ENCODE measurements at regions not wholly inside any gene's neighbourhood (a gene's known extent, or its start where the extent isn't known, plus 50 kb on each side); places are given as distances from the start of the nearest gene placed in this dataset.

DNA sequence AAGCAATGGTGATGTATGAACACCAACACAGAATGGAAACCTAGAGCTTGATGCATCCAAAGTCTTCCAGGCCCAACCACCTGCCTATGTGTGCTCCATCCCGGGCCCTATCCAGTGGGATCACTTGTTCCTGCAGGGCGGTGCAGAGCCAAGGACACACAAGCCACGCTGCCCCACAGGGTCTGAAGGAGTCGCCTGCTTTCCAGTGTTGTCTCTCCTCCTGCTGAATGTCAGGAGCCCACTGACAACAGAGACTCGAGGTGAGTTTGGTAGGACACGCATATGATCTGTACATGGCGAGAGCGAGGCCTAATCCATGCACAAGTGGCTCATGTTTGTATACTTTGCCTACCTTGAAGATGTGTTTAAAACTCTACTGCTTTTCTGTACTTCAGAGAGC, 70.9 kb upstream of the FHL2 start:
- ATAC-seq (ENCODE audit: low read depth) (no peak), DNase-seq (no peak)
- no peak overlapping the region for H3K4me2 ChIP-seq (ENCODE audit: low read depth, low read length)
- H3K4me1 ChIP-seq (ENCODE audit: control insufficient read depth, insufficient read depth, low read length) = peaks cover 2% of the 10 kb centered on the region; the same call in 1 of the 2 replicates
- 97% methylated on average over 6 of the region's 8 CpGs; no CpG with 5 or more reads in 1 of the 2 experiments for WGBS, 2 experiments (ENCODE audit: extremely low coverage in 2 of 2, insufficient read length in 1 of 2)
- in situ Hi-C loops (cut with MboI; ENCODE audit: low sequenced_read_pairs) = no loop called here
- H3K27me3 ChIP-seq (ENCODE audit: control insufficient read depth, insufficient read depth, low read length) = peaks cover 43% of the 10 kb centered on the region
- POLR2A ChIA-PET (ENCODE audit: unreplicated experiment) = no interaction called here
- H3K79me1 ChIP-seq (ENCODE audit: low read depth in 1 of 2, low read length in 2 of 2) = no peaks in the 10 kb centered on the region
- H2BK120ac ChIP-seq (ENCODE audit: low read depth, low read length) = no peak overlapping the region
- dilution Hi-C loops (cut with HindIII; ENCODE audit: low sequenced_read_pairs, unreplicated experiment) = no loop called here
- H3K9ac ChIP-seq (ENCODE audit: low read depth, low read length) = no peak overlapping the region
- H2BK5ac ChIP-seq (ENCODE audit: low read depth, low read length, poor library complexity, severe bottlenecking) = no peak overlapping the region
- H3K27ac ChIP-seq (ENCODE audit: insufficient read depth, low read length) = no peak overlapping the region
- no peak overlapping the region for H4K5ac ChIP-seq (ENCODE audit: low read depth, low read length)
- no peak overlapping the region for H4K91ac ChIP-seq (ENCODE audit: insufficient read depth, low read depth, low read length)
- CTCF ChIA-PET = no interaction called here
- intact Hi-C loops (cut with micrococcal nuclease) = no loop called here
- no peak overlapping the region for H4K8ac ChIP-seq (ENCODE audit: low read depth in 2 of 2, low read length in 2 of 2)
- no TSS peak for BruUV-seq (replicated peaks)
- no peaks in the 10 kb centered on the region for H3K36me3 ChIP-seq (ENCODE audit: control insufficient read depth, insufficient read depth, low read length)
- no peak overlapping the region for H3K56ac ChIP-seq (ENCODE audit: extremely low read depth, insufficient read depth, low read length)
- H2AK9ac ChIP-seq (replicated peaks; ENCODE audit: low read depth, low read length, poor library complexity) = no peak overlapping the region
- H4K20me1 ChIP-seq (ENCODE audit: insufficient read depth, low read length) = no peaks in the 10 kb centered on the region
- no peak overlapping the region for H2BK20ac ChIP-seq (ENCODE audit: low read depth, low read length)
- H3K4ac ChIP-seq (ENCODE audit: low read depth, low read length) = no peak overlapping the region
- H2BK15ac ChIP-seq (ENCODE audit: low read depth, low read length) = no peak overlapping the region
- H3K14ac ChIP-seq (replicated peaks; ENCODE audit: low read depth, low read length) = no peak overlapping the region
- no peaks in the 10 kb centered on the region for H3K9me3 ChIP-seq (ENCODE audit: control insufficient read depth, insufficient read depth, low read length)
- H3K18ac ChIP-seq (ENCODE audit: low read depth, low read length) = no peak overlapping the region
- no peak overlapping the region for H2AFZ ChIP-seq (replicated peaks; ENCODE audit: low read length, poor library complexity)
- H2AK5ac ChIP-seq (ENCODE audit: low read depth, low read length) = no peak overlapping the region
- no peaks in the 10 kb centered on the region; the same call in 1 of the 2 replicates for H3K9me1 ChIP-seq (ENCODE audit: insufficient read depth, low read length)
- H3K23ac ChIP-seq (ENCODE audit: low read depth, low read length) = no peak overlapping the region
- TF ChIP-seq MAZ (IDR thresholded peaks at IDR 0.05; ENCODE audit: borderline replicate concordance, low read depth, low read length) (no peak), RCOR1 (IDR thresholded peaks at IDR 0.05; ENCODE audit: insufficient replicate concordance, low read length) (no peak), RFX5 (IDR thresholded peaks at IDR 0.05; ENCODE audit: low read depth, low read length) (no peak), BHLHE40 (IDR thresholded peaks at IDR 0.05; ENCODE audit: low read depth, low read length) (no peak), SMC3 (IDR thresholded peaks at IDR 0.05; ENCODE audit: low read depth, low read length) (no peak), CHD1 (IDR thresholded peaks at IDR 0.05; ENCODE audit: low read depth, low read length) (no peak), RAD21 (IDR thresholded peaks at IDR 0.05; ENCODE audit: low read length) (no peak), NFE2L2 (IDR thresholded peaks at IDR 0.05; ENCODE audit: low read depth, low read length) (no peak), MXI1 (IDR thresholded peaks at IDR 0.05; ENCODE audit: borderline replicate concordance, low read depth, low read length) (no peak)
- TF ChIP-seq, protein P1, sequence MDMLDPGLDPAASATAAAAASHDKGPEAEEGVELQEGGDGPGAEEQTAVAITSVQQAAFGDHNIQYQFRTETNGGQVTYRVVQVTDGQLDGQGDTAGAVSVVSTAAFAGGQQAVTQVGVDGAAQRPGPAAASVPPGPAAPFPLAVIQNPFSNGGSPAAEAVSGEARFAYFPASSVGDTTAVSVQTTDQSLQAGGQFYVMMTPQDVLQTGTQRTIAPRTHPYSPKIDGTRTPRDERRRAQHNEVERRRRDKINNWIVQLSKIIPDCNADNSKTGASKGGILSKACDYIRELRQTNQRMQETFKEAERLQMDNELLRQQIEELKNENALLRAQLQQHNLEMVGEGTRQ (IDR thresholded peaks at IDR 0.05; ENCODE audit: low read depth, low read length) = no peak
- TF ChIP-seq, protein P2, sequence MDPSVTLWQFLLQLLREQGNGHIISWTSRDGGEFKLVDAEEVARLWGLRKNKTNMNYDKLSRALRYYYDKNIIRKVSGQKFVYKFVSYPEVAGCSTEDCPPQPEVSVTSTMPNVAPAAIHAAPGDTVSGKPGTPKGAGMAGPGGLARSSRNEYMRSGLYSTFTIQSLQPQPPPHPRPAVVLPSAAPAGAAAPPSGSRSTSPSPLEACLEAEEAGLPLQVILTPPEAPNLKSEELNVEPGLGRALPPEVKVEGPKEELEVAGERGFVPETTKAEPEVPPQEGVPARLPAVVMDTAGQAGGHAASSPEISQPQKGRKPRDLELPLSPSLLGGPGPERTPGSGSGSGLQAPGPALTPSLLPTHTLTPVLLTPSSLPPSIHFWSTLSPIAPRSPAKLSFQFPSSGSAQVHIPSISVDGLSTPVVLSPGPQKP (IDR thresholded peaks at IDR 0.05; ENCODE audit: borderline replicate concordance, low read depth, low read length) = no peak
- TF ChIP-seq, protein P3, sequence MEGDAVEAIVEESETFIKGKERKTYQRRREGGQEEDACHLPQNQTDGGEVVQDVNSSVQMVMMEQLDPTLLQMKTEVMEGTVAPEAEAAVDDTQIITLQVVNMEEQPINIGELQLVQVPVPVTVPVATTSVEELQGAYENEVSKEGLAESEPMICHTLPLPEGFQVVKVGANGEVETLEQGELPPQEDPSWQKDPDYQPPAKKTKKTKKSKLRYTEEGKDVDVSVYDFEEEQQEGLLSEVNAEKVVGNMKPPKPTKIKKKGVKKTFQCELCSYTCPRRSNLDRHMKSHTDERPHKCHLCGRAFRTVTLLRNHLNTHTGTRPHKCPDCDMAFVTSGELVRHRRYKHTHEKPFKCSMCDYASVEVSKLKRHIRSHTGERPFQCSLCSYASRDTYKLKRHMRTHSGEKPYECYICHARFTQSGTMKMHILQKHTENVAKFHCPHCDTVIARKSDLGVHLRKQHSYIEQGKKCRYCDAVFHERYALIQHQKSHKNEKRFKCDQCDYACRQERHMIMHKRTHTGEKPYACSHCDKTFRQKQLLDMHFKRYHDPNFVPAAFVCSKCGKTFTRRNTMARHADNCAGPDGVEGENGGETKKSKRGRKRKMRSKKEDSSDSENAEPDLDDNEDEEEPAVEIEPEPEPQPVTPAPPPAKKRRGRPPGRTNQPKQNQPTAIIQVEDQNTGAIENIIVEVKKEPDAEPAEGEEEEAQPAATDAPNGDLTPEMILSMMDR (conservative IDR thresholded peaks at IDR 0.05; ENCODE audit: low read depth, low read length) = no peak
- no peak overlapping the region for H3K4me3 ChIP-seq (ENCODE audit: insufficient read depth, low read depth, low read length)
